Left lung (tissue), 4 donors: ENCODE measurements at regions not wholly inside any gene's neighbourhood (a gene's known extent, or its start where the extent isn't known, plus 50 kb on each side); places are given as distances from the start of the nearest gene placed in this dataset.

Experiments used
- ATAC-seq: fragments of 200-7000 bp; cut with Tn5 transposase; one replicate; pipeline ENCODE4 v1.9.1; 2020; ENCODE audit warnings: moderate library complexity
- DNase-seq, 4 donors: peaks; one replicate each; pipeline ENCODE4 v3.0.0-alpha.2; 2013 to 2020
- H3K27ac ChIP-seq, 2 donors: fragments of 200-600 bp; sonication (generic) in 1 of 2; one replicate each; pipeline versions ENCODE4 v1.5.0 to v1.8.0; 2020 to 2021
- H3K27me3 ChIP-seq, 2 donors: fragments of 200-600 bp; sonication (generic) in 1 of 2; one replicate each; pipeline versions ENCODE4 v1.5.0 to v1.8.0; 2020 to 2021
- H3K36me3 ChIP-seq, 2 donors: fragments of 200-600 bp; sonication (generic) in 1 of 2; one replicate each; pipeline versions ENCODE4 v1.5.0 to v1.8.0; 2020 to 2021
- H3K4me1 ChIP-seq, 2 donors: fragments of 200-600 bp; one replicate each; pipeline ENCODE4 v1.8.0; 2021
- H3K4me3 ChIP-seq, 2 donors: fragments of 200-600 bp; sonication (generic) in 1 of 2; one replicate each; pipeline versions ENCODE4 v1.5.0 to v1.8.0; 2020 to 2021; ENCODE audit warnings: mild to moderate bottlenecking in 1 of 2
- H3K9me3 ChIP-seq, 2 donors: fragments of 200-600 bp; sonication (generic) in 1 of 2; one replicate each; pipeline versions ENCODE4 v1.5.0 to v1.8.0; 2020 to 2021
- intact Hi-C, 2 donors: fragments of 100-400 bp; cut with DNase I; formaldehyde crosslinking; loops; one replicate each; pipeline versions ENCODE4 v1.11.2 to v1.14.2; 2022
- TF ChIP-seq, protein P1 (sequence below), 2 donors: fragments of 200-600 bp; sonication (generic) in 1 of 2; IDR thresholded peaks; one replicate each; pipeline versions ENCODE4 v1.5.0 to v1.8.0; 2021; ENCODE audit warnings: antibody characterized with exemption in 2 of 2
- donor health status: DM: no; HTN: yes; CAD: no.
- donor health status: DM: no; HTN: no; CAD: no.

DNA sequence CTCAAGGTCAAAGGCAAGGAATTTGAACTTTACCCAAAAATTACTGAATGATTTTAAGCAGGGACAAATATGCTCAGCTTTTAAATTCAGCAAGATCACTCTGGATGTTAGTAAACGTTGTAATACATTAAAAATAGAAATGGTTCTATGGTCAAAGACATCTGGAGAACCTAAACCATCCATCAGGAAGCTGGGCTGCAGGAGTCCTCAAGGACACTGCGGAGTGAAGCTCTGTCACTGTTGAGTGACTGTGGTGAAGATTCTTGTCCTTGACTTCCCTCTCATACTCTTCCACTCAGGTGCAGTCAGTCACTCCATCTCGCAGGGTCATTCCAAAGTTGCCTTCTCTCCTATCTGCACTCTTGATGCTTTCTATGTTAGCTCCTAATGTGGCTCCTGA is 450.7 kb downstream of the FOXO1 start:
- TF ChIP-seq, protein P1, sequence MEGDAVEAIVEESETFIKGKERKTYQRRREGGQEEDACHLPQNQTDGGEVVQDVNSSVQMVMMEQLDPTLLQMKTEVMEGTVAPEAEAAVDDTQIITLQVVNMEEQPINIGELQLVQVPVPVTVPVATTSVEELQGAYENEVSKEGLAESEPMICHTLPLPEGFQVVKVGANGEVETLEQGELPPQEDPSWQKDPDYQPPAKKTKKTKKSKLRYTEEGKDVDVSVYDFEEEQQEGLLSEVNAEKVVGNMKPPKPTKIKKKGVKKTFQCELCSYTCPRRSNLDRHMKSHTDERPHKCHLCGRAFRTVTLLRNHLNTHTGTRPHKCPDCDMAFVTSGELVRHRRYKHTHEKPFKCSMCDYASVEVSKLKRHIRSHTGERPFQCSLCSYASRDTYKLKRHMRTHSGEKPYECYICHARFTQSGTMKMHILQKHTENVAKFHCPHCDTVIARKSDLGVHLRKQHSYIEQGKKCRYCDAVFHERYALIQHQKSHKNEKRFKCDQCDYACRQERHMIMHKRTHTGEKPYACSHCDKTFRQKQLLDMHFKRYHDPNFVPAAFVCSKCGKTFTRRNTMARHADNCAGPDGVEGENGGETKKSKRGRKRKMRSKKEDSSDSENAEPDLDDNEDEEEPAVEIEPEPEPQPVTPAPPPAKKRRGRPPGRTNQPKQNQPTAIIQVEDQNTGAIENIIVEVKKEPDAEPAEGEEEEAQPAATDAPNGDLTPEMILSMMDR (IDR thresholded peaks at IDR 0.05) = no peak
- intact Hi-C loops = no loop called here
- no peak for DNase-seq

DNA sequence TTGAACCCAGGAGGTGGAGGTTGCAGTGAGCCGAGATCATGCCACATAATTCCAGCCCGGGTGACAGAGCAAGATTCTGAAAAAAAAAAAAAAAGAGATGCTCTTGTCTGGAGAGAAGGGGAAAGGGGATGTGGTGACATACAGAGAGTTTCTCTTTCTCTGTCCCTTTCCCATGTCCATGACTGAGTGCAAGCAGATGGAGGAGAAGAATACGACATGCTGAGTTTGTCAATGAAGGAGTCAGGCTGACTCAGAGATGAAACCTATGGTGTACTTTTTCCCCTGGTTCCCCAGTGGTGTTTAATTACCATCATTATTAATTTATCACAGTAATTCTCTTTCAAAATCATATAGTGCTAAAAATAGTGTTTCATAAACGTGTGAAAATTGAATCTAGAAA is 448.8 kb downstream of the FOXO1 start:
- H3K27ac ChIP-seq = no peak overlapping the region
- intact Hi-C loops = no loop called here
- DNase-seq (no peak), ATAC-seq (no peak)
- H3K27me3 ChIP-seq = no peaks in the 10 kb centered on the region
- H3K4me3 ChIP-seq = no peak overlapping the region
- H3K36me3 ChIP-seq = no peaks in the 10 kb centered on the region
- no peaks in the 10 kb centered on the region for H3K9me3 ChIP-seq
- peaks cover 15 to 20% of the 10 kb centered on the region in 2 donors for H3K4me1 ChIP-seq
- TF ChIP-seq, protein P1 (IDR thresholded peaks at IDR 0.05) = no peak

More for the DNA sequence above, 450.7 kb downstream of the FOXO1 start:
- ATAC-seq = no peak
- H3K9me3 ChIP-seq = no peaks in the 10 kb centered on the region
- no peaks in the 10 kb centered on the region for H3K36me3 ChIP-seq
- H3K27me3 ChIP-seq = no peaks in the 10 kb centered on the region
- peaks cover 2% of the 10 kb centered on the region in 2 donors for H3K4me1 ChIP-seq
- H3K27ac ChIP-seq = no peak overlapping the region
- no peak overlapping the region for H3K4me3 ChIP-seq

DNA sequence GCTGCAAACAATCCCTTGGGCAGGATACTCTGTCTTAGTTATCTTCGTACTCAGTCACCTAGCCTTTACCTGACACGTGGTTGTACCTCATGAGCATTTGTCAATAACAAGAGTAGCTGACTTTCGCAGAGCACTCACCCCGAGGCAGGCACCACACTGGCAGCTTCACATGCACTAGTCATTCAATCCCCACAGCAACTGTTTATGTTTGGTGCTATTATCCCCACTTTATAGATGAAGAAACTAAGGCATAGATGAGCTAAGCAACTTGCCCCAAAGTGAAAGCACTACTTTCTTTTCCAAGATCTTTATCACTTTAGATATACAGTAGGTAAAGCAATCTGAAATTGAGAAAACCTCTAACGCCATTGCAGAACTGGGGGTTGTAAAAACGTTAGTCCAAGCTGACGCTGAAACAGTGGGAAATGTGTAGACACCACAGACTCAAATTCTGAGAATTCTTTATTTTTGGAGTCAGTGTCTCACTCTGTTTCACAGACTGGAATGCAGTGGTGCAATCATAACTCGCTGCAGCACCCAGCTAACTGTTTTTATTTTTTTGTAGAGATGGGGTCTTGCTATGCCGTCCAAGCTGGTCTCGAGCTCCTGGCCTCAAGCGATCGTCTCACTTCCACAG is 446.0 kb downstream of the FOXO1 start:
- H3K4me1 ChIP-seq = peaks cover 15 to 20% of the 10 kb centered on the region in 2 donors
- no peaks in the 10 kb centered on the region for H3K27me3 ChIP-seq
- intact Hi-C loops = no loop called here
- DNase-seq = no peak
- H3K4me3 ChIP-seq = no peak overlapping the region
- TF ChIP-seq, protein P1 (IDR thresholded peaks at IDR 0.05) = no peak
- no peaks in the 10 kb centered on the region for H3K9me3 ChIP-seq
- no peaks in the 10 kb centered on the region for H3K36me3 ChIP-seq
- H3K27ac ChIP-seq = peak overlapping the region; percentile 53 to 77
- no peak for ATAC-seq

DNA sequence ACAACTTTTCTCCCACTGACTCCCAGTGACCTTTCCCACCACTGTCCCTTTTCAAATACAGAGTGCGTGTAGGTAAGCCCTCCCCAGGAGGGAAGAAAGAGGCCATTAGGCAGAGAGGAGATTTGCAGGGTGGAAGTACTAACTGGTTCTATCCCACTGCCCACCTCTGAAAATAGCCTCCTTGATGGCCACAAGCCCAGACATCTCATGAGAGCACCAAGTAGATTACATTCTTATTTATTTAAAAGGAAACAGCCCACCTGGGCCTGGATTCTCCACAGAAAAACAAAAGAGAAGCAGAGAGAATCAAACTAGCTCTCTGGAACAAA is 445.3 kb downstream of the FOXO1 start:
- Histone ChIP-seq H3K4me3 (no peak overlapping the region), H3K4me1 (peaks cover 15 to 20% of the 10 kb centered on the region in 2 donors), H3K27ac (peak overlapping the region; percentile 53 to 77), H3K27me3 (no peaks in the 10 kb centered on the region), H3K36me3 (no peaks in the 10 kb centered on the region), H3K9me3 (no peaks in the 10 kb centered on the region)
- no peak for DNase-seq
- intact Hi-C loops = no loop called here
- no peak for ATAC-seq
- TF ChIP-seq, protein P1 (IDR thresholded peaks at IDR 0.05) = no peak

DNA sequence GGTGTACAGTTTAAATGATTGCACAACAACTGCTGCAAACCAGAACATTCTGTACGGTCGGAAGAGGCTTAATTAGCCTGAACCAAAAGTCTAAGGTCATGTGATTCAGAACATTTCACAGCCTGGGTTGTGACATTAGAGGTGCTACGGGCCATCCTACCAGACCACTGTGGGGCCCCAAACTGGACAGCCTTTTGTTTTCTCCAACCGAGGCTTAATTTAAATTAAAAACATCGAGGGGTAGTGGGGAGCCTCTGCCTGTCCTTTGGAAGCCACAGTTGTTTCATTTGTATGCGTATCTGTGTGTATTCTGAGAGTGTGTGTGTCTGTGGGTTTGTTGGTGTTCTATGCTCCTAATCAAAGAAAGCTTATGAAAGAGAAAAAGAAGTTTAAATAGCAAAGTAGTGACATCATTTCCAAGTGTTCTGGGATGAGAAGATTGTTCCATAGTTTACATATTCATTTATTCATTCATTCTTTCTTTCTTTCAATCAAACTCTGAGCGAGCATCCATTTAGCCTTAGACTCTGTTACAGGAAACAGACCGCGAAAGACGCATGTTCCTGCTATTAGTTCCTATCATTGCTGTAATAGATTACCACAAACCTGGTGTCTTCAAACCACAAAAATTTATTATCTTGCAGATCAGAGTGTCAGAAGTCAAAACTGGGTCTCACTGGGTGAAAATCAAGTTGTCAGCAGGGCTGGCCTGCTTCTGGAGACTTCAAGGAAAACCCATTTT is 444.8 kb downstream of the FOXO1 start:
- Histone ChIP-seq H3K4me3 (no peak overlapping the region), H3K36me3 (no peaks in the 10 kb centered on the region), H3K9me3 (no peaks in the 10 kb centered on the region), H3K27ac (peak overlapping the region; percentile 53 to 77), H3K4me1 (peaks cover 15 to 20% of the 10 kb centered on the region in 2 donors), H3K27me3 (no peaks in the 10 kb centered on the region)
- intact Hi-C loops = no loop called here
- TF ChIP-seq, protein P1 (IDR thresholded peaks at IDR 0.05) = no peak
- DNase-seq (no peak), ATAC-seq (peak; percentile 62)
